ENCODE measurements at regions not wholly inside any gene's neighbourhood (a gene's known extent, or its start where the extent isn't known, plus 50 kb on each side); places are given as distances from the start of the nearest gene placed in this dataset.

- peaks cover 5% of the 10 kb centered on the region for H3K27me3 Mint-ChIP-seq (ENCODE audit: insufficient read depth, unreplicated experiment)
- no peaks in the 10 kb centered on the region for H3K4me1 Mint-ChIP-seq (ENCODE audit: low read depth, unreplicated experiment)
- POLR2A ChIA-PET = no interaction called here
- no peaks in the 10 kb centered on the region for H3K9me3 Mint-ChIP-seq (ENCODE audit: unreplicated experiment)
- H3K4me3 Mint-ChIP-seq (ENCODE audit: unreplicated experiment) = no peak overlapping the region
- CTCF ChIA-PET = interaction anchor here (0.6 kb wide), 1 partner anchor 514 kb away, joined by 6 read pairs; no protein-coding TSS in a partner anchor
- no peaks in the 10 kb centered on the region for H3K4me1 ChIP-seq
- no peaks in the 10 kb centered on the region for H3K36me3 Mint-ChIP-seq (ENCODE audit: insufficient read depth, unreplicated experiment)
- no peak overlapping the region for H3K27ac Mint-ChIP-seq (ENCODE audit: unreplicated experiment)
- no TSS peak for BruUV-seq (replicated peaks)
- no peaks in the 10 kb centered on the region for H3K36me3 ChIP-seq (ENCODE audit: control insufficient read depth, insufficient read depth, low read length)
- DNase-seq = no peak
- H3K27me3 ChIP-seq (replicated peaks; ENCODE audit: control insufficient read depth, insufficient read depth, low read length) = no peaks in the 10 kb centered on the region; the same call in 1 of the 2 replicates
- no peaks in the 10 kb centered on the region for H3K9me3 ChIP-seq
- TF ChIP-seq CTCF (IDR thresholded peaks at IDR 0.05; ENCODE audit: insufficient read depth in 1 of 2, low read depth in 1 of 2, low read length in 1 of 2, severe bottlenecking in 1 of 2, unreplicated experiment in 1 of 2) = no peak
- intact Hi-C loops (cut with micrococcal nuclease; ENCODE audit: unreplicated experiment) = no loop called here
- H3K4me3 ChIP-seq (ENCODE audit: low read depth, low read length) = no peak overlapping the region
Observed at GRCh38 chr20:52643034-52643433, 329.1 kb upstream of the TSHZ2 start.

- H3K4me3 ChIP-seq (ENCODE audit: low read depth, low read length) = no peak overlapping the region
- Mint-ChIP-seq H3K9me3 (ENCODE audit: unreplicated experiment) (no peaks in the 10 kb centered on the region), H3K4me1 (ENCODE audit: low read depth, unreplicated experiment) (no peaks in the 10 kb centered on the region), H3K4me3 (ENCODE audit: unreplicated experiment) (no peak overlapping the region), H3K27me3 (ENCODE audit: insufficient read depth, unreplicated experiment) (peaks cover 5% of the 10 kb centered on the region), H3K27ac (ENCODE audit: unreplicated experiment) (no peak overlapping the region), H3K36me3 (ENCODE audit: insufficient read depth, unreplicated experiment) (no peaks in the 10 kb centered on the region)
- POLR2A ChIA-PET = no interaction called here
- TF ChIP-seq CTCF (IDR thresholded peaks at IDR 0.05; ENCODE audit: insufficient read depth in 1 of 2, low read depth in 1 of 2, low read length in 1 of 2, severe bottlenecking in 1 of 2, unreplicated experiment in 1 of 2) = no peak
- H3K27me3 ChIP-seq (replicated peaks; ENCODE audit: control insufficient read depth, insufficient read depth, low read length) = no peaks in the 10 kb centered on the region
- intact Hi-C loops (cut with micrococcal nuclease; ENCODE audit: unreplicated experiment) = no loop called here
- CTCF ChIA-PET = no interaction called here
- no peaks in the 10 kb centered on the region for H3K9me3 ChIP-seq
- H3K36me3 ChIP-seq (ENCODE audit: control insufficient read depth, insufficient read depth, low read length) = no peaks in the 10 kb centered on the region
- no peak for DNase-seq
- no TSS peak for BruUV-seq (replicated peaks)
- no peaks in the 10 kb centered on the region for H3K4me1 ChIP-seq
Observed at GRCh38 chr20:52637201-52637600, 335.0 kb upstream of the TSHZ2 start.

- intact Hi-C loops (cut with micrococcal nuclease; ENCODE audit: unreplicated experiment) = no loop called here
- no peaks in the 10 kb centered on the region for H3K9me3 ChIP-seq
- TF ChIP-seq CTCF (IDR thresholded peaks at IDR 0.05; ENCODE audit: insufficient read depth in 1 of 2, low read depth in 1 of 2, low read length in 1 of 2, severe bottlenecking in 1 of 2, unreplicated experiment in 1 of 2) = no peak
- H3K4me3 ChIP-seq (ENCODE audit: low read depth, low read length) = no peak overlapping the region
- no peaks in the 10 kb centered on the region for H3K9me3 Mint-ChIP-seq (ENCODE audit: unreplicated experiment)
- no peak overlapping the region for H3K27ac Mint-ChIP-seq (ENCODE audit: unreplicated experiment)
- ChIA-PET POLR2A (no interaction called here), CTCF (interaction anchor here (0.6 kb wide), 1 partner anchor 345 kb away, joined by 3 read pairs; no protein-coding TSS in a partner anchor)
- no peak overlapping the region for H3K4me3 Mint-ChIP-seq (ENCODE audit: unreplicated experiment)
- H3K27me3 Mint-ChIP-seq (ENCODE audit: insufficient read depth, unreplicated experiment) = peaks cover 7% of the 10 kb centered on the region
- H3K4me1 ChIP-seq = no peaks in the 10 kb centered on the region
- no peaks in the 10 kb centered on the region for H3K36me3 ChIP-seq (ENCODE audit: control insufficient read depth, insufficient read depth, low read length)
- no peaks in the 10 kb centered on the region for H3K36me3 Mint-ChIP-seq (ENCODE audit: insufficient read depth, unreplicated experiment)
- BruUV-seq (replicated peaks) = no TSS peak
- H3K4me1 Mint-ChIP-seq (ENCODE audit: low read depth, unreplicated experiment) = no peaks in the 10 kb centered on the region
- H3K27me3 ChIP-seq (replicated peaks; ENCODE audit: control insufficient read depth, insufficient read depth, low read length) = no peaks in the 10 kb centered on the region
- DNase-seq = no peak
Observed at GRCh38 chr20:52631469-52631868, 340.7 kb upstream of the TSHZ2 start.
